Lung (tissue), 11 donors: ENCODE measurements at regions not wholly inside any gene's neighbourhood (a gene's known extent, or its start where the extent isn't known, plus 50 kb on each side); places are given as distances from the start of the nearest gene placed in this dataset.
A peak's percentile ranks its signal among the peaks of the same experiment; 100 is the strongest.

ENCODE experiments used
- ATAC-seq: fragments of 200-7000 bp; cut with Tn5 transposase; one replicate; pipeline ENCODE4 v1.9.1; 2020; ENCODE audit warnings: moderate number of reproducible peaks; ENCODE audit not compliant: insufficient read depth, low FRiP score
- DNase-seq, 3 donors: peaks; one replicate each; pipeline ENCODE4 v3.0.0-alpha.2; 2013 to 2017
- H3K27ac ChIP-seq, 2 donors: one replicate each; pipeline ENCODE4 v1.5.1; 2013; ENCODE audit warnings: mild to moderate bottlenecking in 2 of 2, moderate library complexity in 2 of 2, control low read depth in 1 of 2, inconsistent platforms in 1 of 2, low read depth in 1 of 2, low read length in 1 of 2
- H3K27me3 ChIP-seq, 3 donors: one replicate each; pipeline ENCODE4 v1.5.1; 2013; ENCODE audit warnings: low read length in 2 of 3; ENCODE audit not compliant: control insufficient read depth in 3 of 3, insufficient read depth in 3 of 3
- H3K36me3 ChIP-seq, 4 donors: one replicate each; pipeline ENCODE4 v1.5.1; 2013; ENCODE audit warnings: low read length in 4 of 4, mild to moderate bottlenecking in 1 of 4, moderate library complexity in 1 of 4; ENCODE audit not compliant: control insufficient read depth in 4 of 4, insufficient read depth in 4 of 4
- H3K4me1 ChIP-seq, 5 donors: one replicate each; pipeline ENCODE4 v1.5.1; 2013; ENCODE audit warnings: low read length in 5 of 5, mild to moderate bottlenecking in 2 of 5, moderate library complexity in 1 of 5; ENCODE audit not compliant: control insufficient read depth in 5 of 5, insufficient read depth in 5 of 5
- H3K4me3 ChIP-seq: one replicate; pipeline ENCODE4 v1.5.1; 2013; ENCODE audit warnings: mild to moderate bottlenecking, control low read depth, moderate library complexity
- H3K9ac ChIP-seq, 2 donors: one replicate each; pipeline ENCODE4 v1.5.1; 2013; ENCODE audit warnings: low read length in 2 of 2, control low read depth in 1 of 2; ENCODE audit not compliant: insufficient read depth in 1 of 2
- H3K9me3 ChIP-seq, 4 donors: one replicate each; pipeline ENCODE4 v1.5.1; 2013; ENCODE audit warnings: low read length in 3 of 4, mild to moderate bottlenecking in 1 of 4, moderate library complexity in 1 of 4; ENCODE audit not compliant: control insufficient read depth in 4 of 4, insufficient read depth in 3 of 4
- WGBS, 2 donors: extraction: QIAGEN DNeasy Blood & Tissue Kit; methylation state at CpG; one replicate each; pipeline ENCODE4 v1.1.7; 2013; 5-methylcytosine and 5-hydroxymethylcytosine counted together
- TF ChIP-seq, protein P1 (sequence below): IDR thresholded peaks from 2 replicates; pipeline ENCODE4 v1.5.1; 2012; ENCODE audit warnings: mild to moderate bottlenecking; ENCODE audit errors: control extremely low read depth, extremely low read depth
- donor health status: control.
- donor health status: control.
- donor health status: Bipolar disorder and iron deficiency.
- donor health status: healthy.
- donor health status: DM: yes; HTN: yes; CAD: no.

DNA sequence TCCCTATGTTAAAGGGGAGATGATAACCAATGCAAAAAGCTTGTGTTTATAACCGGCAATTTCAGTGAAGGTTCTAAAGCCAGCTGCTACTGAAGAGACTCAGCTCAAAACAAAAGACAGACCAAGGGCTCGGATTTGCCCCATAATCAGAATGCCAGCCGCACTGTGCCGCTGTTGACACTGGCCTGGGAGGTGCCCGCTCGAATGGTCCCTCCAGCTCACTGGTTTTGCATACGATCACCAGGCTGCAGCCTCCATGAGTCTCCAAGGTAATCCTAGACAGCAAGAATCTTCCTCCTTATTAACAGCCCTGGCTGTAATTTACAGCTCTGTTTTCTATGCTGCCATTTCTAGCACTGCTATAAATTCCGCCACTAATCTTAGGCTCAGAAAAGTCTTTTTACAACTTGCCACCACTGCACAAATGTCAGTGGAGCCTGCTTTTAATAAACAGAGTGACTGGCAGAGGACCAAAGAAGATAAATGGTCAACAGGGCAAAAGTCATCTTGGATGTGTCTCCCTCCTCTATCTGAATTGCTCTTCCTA, 155.7 kb upstream of the SH3BP4 start:
- Histone ChIP-seq H3K27ac (no peak overlapping the region), H3K4me3 (no peak overlapping the region), H3K27me3 (no peaks in the 10 kb centered on the region), H3K4me1 (peaks cover 0 to 21% (median 4%) of the 10 kb centered on the region in 5 donors), H3K36me3 (no peaks in the 10 kb centered on the region), H3K9me3 (no peaks in the 10 kb centered on the region), H3K9ac (no peak overlapping the region)
- TF ChIP-seq, protein P1, sequence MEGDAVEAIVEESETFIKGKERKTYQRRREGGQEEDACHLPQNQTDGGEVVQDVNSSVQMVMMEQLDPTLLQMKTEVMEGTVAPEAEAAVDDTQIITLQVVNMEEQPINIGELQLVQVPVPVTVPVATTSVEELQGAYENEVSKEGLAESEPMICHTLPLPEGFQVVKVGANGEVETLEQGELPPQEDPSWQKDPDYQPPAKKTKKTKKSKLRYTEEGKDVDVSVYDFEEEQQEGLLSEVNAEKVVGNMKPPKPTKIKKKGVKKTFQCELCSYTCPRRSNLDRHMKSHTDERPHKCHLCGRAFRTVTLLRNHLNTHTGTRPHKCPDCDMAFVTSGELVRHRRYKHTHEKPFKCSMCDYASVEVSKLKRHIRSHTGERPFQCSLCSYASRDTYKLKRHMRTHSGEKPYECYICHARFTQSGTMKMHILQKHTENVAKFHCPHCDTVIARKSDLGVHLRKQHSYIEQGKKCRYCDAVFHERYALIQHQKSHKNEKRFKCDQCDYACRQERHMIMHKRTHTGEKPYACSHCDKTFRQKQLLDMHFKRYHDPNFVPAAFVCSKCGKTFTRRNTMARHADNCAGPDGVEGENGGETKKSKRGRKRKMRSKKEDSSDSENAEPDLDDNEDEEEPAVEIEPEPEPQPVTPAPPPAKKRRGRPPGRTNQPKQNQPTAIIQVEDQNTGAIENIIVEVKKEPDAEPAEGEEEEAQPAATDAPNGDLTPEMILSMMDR, result no peak
- WGBS, 2 donors, result 80 to 90% methylated on average over 8 of the region's 8 CpGs
- DNase-seq (peak in 2 of 3 donors; percentile 16 to 46), ATAC-seq (no peak)

DNA sequence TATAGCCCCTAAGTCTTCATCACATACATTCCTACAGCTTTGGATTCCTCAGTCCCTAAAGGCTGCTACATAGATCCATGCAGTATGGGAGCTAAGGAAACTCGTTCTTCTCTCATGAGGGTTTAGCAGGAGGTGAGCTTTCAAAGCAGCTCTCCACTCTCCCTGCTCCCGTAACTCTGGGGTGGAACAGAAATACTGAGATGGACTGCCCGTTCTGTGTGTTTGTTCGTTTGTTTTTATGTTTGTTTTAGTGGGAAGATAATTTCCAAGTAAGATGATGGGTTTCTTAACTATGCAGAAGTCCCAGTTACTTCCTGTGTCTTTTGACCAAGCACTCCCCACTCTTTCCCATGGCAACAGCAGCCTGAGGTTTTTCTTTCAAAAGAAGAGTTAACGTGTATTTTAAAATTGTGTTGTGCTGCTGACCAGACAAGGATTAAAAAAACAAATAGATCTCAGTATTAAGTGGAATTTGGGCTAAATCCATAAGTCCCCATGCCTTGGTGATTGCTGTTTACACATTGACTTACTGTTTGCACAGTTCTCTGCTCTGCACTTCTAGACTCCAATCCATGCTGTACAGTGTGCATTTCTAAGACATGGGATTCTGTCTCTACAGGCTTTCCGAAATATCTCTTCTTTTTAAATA, 156.4 kb upstream of the SH3BP4 start:
- DNase-seq (peak in 2 of 3 donors; percentile 62 to 63), ATAC-seq (no peak)
- Histone ChIP-seq H3K27ac (no peak overlapping the region), H3K36me3 (no peaks in the 10 kb centered on the region), H3K27me3 (no peaks in the 10 kb centered on the region), H3K4me1 (peaks cover 0 to 21% (median 7%) of the 10 kb centered on the region in 5 donors), H3K4me3 (no peak overlapping the region), H3K9me3 (no peaks in the 10 kb centered on the region), H3K9ac (no peak overlapping the region)
- 47 to 67% methylated on average over 6 of the region's 6 CpGs for WGBS, 2 donors
- TF ChIP-seq, protein P1, result no peak

DNA sequence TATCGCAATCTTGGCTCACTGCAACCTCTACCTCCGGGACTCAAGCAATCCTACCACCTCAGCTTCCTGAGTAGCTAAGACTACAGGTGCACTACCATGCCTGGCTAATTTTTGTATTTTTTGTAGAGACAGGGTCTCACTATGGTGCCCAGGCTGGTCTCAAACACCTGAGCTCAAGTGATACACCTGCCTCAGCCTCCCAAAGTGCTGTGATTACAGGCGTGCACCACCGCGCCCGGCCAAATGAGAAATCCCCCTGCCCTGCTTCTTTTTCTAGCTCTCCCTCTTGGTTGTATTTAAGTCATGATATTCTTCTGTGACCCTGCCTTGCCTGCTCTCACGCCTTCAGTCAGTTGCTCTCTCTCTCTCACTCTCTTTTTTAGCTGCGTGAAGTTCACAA, 157.0 kb upstream of the SH3BP4 start:
- no peaks in the 10 kb centered on the region for H3K9me3 ChIP-seq
- no peak for DNase-seq
- no peak overlapping the region for H3K27ac ChIP-seq
- H3K9ac ChIP-seq, result no peak overlapping the region
- TF ChIP-seq, protein P1, result no peak
- WGBS, 2 donors, result 91 to 96% methylated on average over 8 of the region's 8 CpGs
- ATAC-seq, result no peak
- H3K4me3 ChIP-seq, result no peak overlapping the region
- H3K27me3 ChIP-seq, result no peaks in the 10 kb centered on the region
- H3K4me1 ChIP-seq, result peaks cover 0 to 21% (median 9%) of the 10 kb centered on the region in 5 donors
- no peaks in the 10 kb centered on the region for H3K36me3 ChIP-seq
